ENCODE measurements at regions not wholly inside any gene's neighbourhood (a gene's known extent, or its start where the extent isn't known, plus 50 kb on each side); places are given as distances from the start of the nearest gene placed in this dataset.

DNA sequence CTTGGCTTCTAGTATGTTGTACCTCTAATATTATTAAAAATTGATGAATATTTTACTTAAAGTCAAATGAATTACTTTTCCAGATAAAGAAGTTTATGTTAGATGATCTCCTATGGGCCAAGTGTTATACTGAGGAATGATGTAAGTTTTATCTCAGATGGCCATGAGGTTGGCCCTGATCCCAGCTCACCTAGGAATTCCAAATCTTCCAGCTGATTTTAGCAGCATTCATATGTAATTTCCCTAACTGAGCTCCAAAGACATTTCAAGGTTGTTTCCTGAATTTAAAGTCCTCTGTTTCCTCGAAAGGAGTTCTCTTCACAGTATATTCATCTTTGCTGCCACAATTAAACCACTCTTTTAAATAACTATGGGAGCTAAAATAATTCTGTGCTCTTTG lies 1670.4 kb upstream of the SPRY2 start:
- no CpG with 5 or more reads among the region's 1 CpG for WGBS, 2 experiments (ENCODE audit: extremely low coverage in 2 of 2, insufficient read length in 1 of 2)
- Histone ChIP-seq H3K9me3 (ENCODE audit: control insufficient read depth, insufficient read depth, low read length) (peaks cover 4% of the 10 kb centered on the region; the same call in 1 of the 2 replicates), H4K8ac (ENCODE audit: low read depth in 2 of 2, low read length in 2 of 2) (no peak overlapping the region), H2BK20ac (ENCODE audit: low read depth, low read length) (no peak overlapping the region), H2AK5ac (ENCODE audit: low read depth, low read length) (no peak overlapping the region), H4K5ac (ENCODE audit: low read depth, low read length) (no peak overlapping the region), H3K27ac (ENCODE audit: insufficient read depth, low read length) (no peak overlapping the region), H2BK5ac (ENCODE audit: low read depth, low read length, poor library complexity, severe bottlenecking) (no peak overlapping the region), H3K27me3 (ENCODE audit: control insufficient read depth, insufficient read depth, low read length) (no peaks in the 10 kb centered on the region), H3K4me1 (ENCODE audit: control insufficient read depth, insufficient read depth, low read length) (no peaks in the 10 kb centered on the region), H3K4me3 (ENCODE audit: insufficient read depth, low read depth, low read length) (no peak overlapping the region), H2BK15ac (ENCODE audit: low read depth, low read length) (no peak overlapping the region), H3K18ac (ENCODE audit: low read depth, low read length) (no peak overlapping the region), H2BK120ac (ENCODE audit: low read depth, low read length) (no peak overlapping the region), H3K79me1 (ENCODE audit: low read depth in 1 of 2, low read length in 2 of 2) (no peaks in the 10 kb centered on the region), H2AFZ (replicated peaks; ENCODE audit: low read length, poor library complexity) (no peak overlapping the region), H3K9me1 (ENCODE audit: insufficient read depth, low read length) (no peaks in the 10 kb centered on the region), H3K23ac (ENCODE audit: low read depth, low read length) (no peak overlapping the region), H2AK9ac (replicated peaks; ENCODE audit: low read depth, low read length, poor library complexity) (no peak overlapping the region), H3K36me3 (ENCODE audit: control insufficient read depth, insufficient read depth, low read length) (no peaks in the 10 kb centered on the region), H3K14ac (replicated peaks; ENCODE audit: low read depth, low read length) (no peak overlapping the region), H3K4ac (ENCODE audit: low read depth, low read length) (no peak overlapping the region), H3K56ac (ENCODE audit: extremely low read depth, insufficient read depth, low read length) (no peak overlapping the region), H4K91ac (ENCODE audit: insufficient read depth, low read depth, low read length) (no peak overlapping the region), H3K4me2 (ENCODE audit: low read depth, low read length) (no peak overlapping the region), H4K20me1 (ENCODE audit: insufficient read depth, low read length) (no peaks in the 10 kb centered on the region), H3K9ac (ENCODE audit: low read depth, low read length) (no peak overlapping the region)
- ChIA-PET CTCF (no interaction called here), POLR2A (ENCODE audit: unreplicated experiment) (no interaction called here)
- ATAC-seq (ENCODE audit: low read depth): no peak
- TF ChIP-seq FOS (IDR thresholded peaks at IDR 0.05; ENCODE audit: low read depth, low read length): no peak
- TF ChIP-seq BHLHE40 (IDR thresholded peaks at IDR 0.05; ENCODE audit: low read depth, low read length): no peak
- TF ChIP-seq RAD21 (IDR thresholded peaks at IDR 0.05; ENCODE audit: low read length): no peak
- TF ChIP-seq RCOR1 (IDR thresholded peaks at IDR 0.05; ENCODE audit: insufficient replicate concordance, low read length): no peak
- no TSS peak for BruUV-seq (replicated peaks)
- intact Hi-C loops (cut with micrococcal nuclease): no loop called here
- no peak for DNase-seq
- dilution Hi-C loops (cut with HindIII; ENCODE audit: low sequenced_read_pairs, unreplicated experiment): no loop called here
- in situ Hi-C loops (cut with MboI; ENCODE audit: low sequenced_read_pairs): no loop called here

Measured in IMR-90 (cell line).